NB4 (cell line): ENCODE measurements at regions not wholly inside any gene's neighbourhood (a gene's known extent, or its start where the extent isn't known, plus 50 kb on each side); places are given as distances from the start of the nearest gene placed in this dataset.
A peak's percentile ranks its signal among the peaks of the same experiment; 100 is the strongest.

Experiments used
- DNase-seq: peaks from one replicate; pipeline ENCODE4 v3.0.0; 2010; ENCODE audit warnings: low read depth
- H3K4me3 ChIP-seq: one replicate; pipeline ENCODE4 v1.5.1; 2011; ENCODE audit warnings: mild to moderate bottlenecking, low read depth, low read length, moderate library complexity
- MYC ChIP-seq: IDR thresholded peaks from 2 replicates; pipeline ENCODE4 v1.6.1; 2011; ENCODE audit warnings: low read depth, low read length
- POLR2A ChIP-seq: IDR thresholded peaks from 2 replicates; pipeline ENCODE4 v1.6.1; 2011; ENCODE audit warnings: mild to moderate bottlenecking; ENCODE audit not compliant: insufficient read length; ENCODE audit errors: extremely low read depth
- TF ChIP-seq, protein P1 (sequence below): IDR thresholded peaks from one replicate; pipeline ENCODE4 v1.5.1; 2012; ENCODE audit warnings: low read depth, low read length
- TF ChIP-seq, protein P2 (sequence below): IDR thresholded peaks from 2 replicates; pipeline ENCODE4 v1.6.1; 2011; ENCODE audit warnings: low read depth, low read length

DNA sequence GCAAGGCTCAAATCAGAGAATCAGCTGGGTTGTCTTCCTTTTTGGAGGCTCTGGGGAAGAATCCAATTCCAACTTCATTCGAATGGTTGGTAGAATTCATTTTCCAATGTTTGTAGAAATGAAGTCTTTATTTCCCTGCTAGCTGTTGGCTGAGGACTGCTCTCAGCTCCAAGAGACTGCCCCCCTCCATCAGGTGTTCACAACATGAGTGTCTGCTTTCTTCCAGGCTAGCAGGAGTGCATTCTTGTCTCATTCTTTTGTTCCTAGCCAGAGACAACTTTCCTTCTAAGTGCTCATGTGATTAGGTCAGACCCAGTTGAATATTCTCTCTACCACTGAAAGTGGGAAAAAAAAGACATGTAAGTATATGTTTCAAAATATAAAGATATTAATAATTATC is 95.2 kb downstream of the HLX start:
- no peak overlapping the region for H3K4me3 ChIP-seq
- DNase-seq = no peak
- TF ChIP-seq, protein P1, sequence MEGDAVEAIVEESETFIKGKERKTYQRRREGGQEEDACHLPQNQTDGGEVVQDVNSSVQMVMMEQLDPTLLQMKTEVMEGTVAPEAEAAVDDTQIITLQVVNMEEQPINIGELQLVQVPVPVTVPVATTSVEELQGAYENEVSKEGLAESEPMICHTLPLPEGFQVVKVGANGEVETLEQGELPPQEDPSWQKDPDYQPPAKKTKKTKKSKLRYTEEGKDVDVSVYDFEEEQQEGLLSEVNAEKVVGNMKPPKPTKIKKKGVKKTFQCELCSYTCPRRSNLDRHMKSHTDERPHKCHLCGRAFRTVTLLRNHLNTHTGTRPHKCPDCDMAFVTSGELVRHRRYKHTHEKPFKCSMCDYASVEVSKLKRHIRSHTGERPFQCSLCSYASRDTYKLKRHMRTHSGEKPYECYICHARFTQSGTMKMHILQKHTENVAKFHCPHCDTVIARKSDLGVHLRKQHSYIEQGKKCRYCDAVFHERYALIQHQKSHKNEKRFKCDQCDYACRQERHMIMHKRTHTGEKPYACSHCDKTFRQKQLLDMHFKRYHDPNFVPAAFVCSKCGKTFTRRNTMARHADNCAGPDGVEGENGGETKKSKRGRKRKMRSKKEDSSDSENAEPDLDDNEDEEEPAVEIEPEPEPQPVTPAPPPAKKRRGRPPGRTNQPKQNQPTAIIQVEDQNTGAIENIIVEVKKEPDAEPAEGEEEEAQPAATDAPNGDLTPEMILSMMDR = no peak
- TF ChIP-seq, protein P2, sequence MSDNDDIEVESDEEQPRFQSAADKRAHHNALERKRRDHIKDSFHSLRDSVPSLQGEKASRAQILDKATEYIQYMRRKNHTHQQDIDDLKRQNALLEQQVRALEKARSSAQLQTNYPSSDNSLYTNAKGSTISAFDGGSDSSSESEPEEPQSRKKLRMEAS = no peak
- no peak for TF ChIP-seq POLR2A
- no peak for TF ChIP-seq MYC

DNA sequence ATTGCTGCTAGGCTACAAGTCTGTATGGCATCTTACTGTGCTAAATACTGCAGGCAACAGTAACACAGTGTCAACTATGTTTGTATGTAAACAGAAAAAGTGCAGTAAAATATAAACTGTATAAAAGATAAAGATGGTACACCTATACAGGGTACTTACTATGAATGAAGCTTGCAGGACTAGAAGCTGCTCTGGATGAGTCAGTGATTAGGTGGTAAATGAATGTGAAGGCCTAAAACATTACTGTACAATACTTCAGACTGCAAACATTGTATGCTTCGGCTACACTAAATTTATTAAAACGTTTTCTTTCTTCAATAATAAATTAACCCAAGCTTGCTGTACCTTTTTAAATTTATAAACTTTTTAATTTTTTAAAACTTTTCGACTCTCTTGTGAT is 97.1 kb downstream of the HLX start:
- no peak overlapping the region for H3K4me3 ChIP-seq
- DNase-seq = no peak
- TF ChIP-seq, protein P2 = no peak
- TF ChIP-seq MYC = no peak
- TF ChIP-seq POLR2A = no peak
- TF ChIP-seq, protein P1 = no peak

DNA sequence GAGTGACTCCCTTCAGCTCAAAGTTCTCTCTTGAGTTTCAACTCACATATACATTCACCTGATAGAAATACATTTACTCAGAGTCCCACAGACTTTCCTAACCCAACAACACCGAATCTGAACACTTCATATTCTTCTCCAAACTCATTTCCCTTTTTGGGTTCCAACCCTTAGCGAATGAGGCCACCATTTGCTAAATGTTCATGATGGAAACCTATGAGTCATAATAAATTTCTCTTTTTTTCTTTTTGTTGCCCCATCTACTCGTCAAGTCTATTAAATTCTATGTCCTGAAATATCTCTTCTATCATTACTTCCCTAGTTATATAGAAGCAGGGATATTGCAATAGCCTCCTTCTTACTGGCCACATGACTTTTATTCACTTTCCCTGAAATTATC is 100.1 kb downstream of the HLX start:
- TF ChIP-seq POLR2A = no peak
- TF ChIP-seq, protein P1 = no peak
- TF ChIP-seq, protein P2 = no peak
- no peak for TF ChIP-seq MYC
- DNase-seq = no peak
- no peak overlapping the region for H3K4me3 ChIP-seq

DNA sequence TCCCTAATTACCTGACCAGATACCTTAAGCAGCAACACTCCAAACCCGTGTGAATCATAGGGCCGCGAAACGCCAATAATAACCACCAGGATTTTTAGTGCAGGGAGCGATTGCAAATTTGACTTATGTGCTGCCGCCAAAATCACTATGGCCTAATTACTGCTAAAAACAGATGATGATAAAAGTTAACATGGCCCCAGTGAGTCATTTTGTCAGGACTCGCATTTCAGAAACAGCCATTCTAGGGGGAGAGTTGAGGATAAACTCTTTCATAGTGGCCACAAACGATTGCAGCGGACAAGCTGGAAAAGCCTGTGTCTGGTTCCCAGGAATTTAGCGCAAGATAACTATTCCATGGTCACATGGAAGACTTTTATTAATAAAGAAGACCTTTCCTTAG is 103.4 kb downstream of the HLX start:
- TF ChIP-seq POLR2A = no peak
- TF ChIP-seq MYC = no peak
- TF ChIP-seq, protein P2 = no peak
- TF ChIP-seq, protein P1 = no peak
- no peak for DNase-seq
- no peak overlapping the region for H3K4me3 ChIP-seq

DNA sequence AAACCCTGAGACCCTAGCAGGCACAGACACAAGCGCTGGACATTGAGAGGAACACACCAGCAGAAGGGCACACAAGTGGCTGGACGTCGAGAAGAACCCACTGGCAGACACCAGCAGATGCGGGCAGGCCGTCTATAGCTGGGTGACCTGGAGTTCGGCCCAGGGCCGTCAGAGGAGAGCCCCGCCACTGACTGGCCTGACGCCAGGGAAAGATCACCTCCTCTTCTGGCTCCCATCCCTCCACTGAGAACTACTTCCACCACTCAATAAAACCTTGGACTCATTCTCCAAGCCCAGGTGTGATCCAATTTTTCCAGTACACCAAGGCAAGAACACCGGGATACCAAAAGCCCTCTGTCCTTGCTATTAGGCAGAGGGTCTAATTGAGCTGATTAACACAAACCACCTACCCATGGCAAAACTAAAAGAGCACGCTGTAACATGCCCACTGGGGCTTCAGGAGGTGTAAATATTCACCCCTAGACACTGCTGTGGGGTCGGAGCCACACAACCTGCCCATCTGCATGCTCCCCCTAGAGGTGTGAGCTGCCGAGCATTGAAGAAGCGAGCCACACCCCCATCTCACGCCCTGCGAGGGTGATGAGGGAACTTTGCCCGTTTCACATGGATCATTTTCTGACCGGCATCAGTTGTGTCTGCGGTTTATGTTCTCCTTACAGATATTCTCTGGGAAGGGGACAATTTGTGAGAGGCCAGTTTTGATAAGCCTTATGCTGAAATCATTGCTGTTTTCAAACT is 104.8 kb downstream of the HLX start:
- H3K4me3 ChIP-seq = no peak overlapping the region
- peak; percentile 18 for DNase-seq
- TF ChIP-seq, protein P1 = peak; percentile 11
- TF ChIP-seq MYC = no peak
